H1 (cell line): ENCODE measurements at regions not wholly inside any gene's neighbourhood (a gene's known extent, or its start where the extent isn't known, plus 50 kb on each side); places are given as distances from the start of the nearest gene placed in this dataset.

ENCODE experiments used
- CTCF ChIA-PET: fragments of 300-600 bp; sonication (Branson Sonifier 250); formaldehyde crosslinking; loops from one replicate; lab custom pipeline; 2021; ENCODE audit not compliant: partially characterized antibody; lab: Charles Lee
- POLR2A ChIA-PET: fragments of 300-600 bp; sonication (Branson Sonifier 250); formaldehyde crosslinking; loops from one replicate; lab custom pipeline; 2021; ENCODE audit warnings: inconsistent platforms; ENCODE audit not compliant: partially characterized antibody; lab: Charles Lee
- DNase-seq, 2 experiments: peaks; one replicate each; pipeline versions ENCODE4 v3.0.0 to v3.0.0-alpha.2; 2010 to 2022; ENCODE audit warnings: low spot score in 2 of 2, low read depth in 1 of 2, mixed read lengths in 1 of 2
- FAIRE-seq: peaks from 2 replicates; lab custom pipeline; 2011; peaks lifted over from hg19 to GRCh38; lab: Jason Lieb, UNC
- H2AFZ ChIP-seq: 2 replicates; pipeline ENCODE4 v1.8.1; 2012; ENCODE audit warnings: low read length, inconsistent platforms
- H2AK5ac ChIP-seq: 2 replicates; pipeline ENCODE4 v1.6.1; 2013; ENCODE audit warnings: low read depth, low read length
- H2BK120ac ChIP-seq: replicated peaks from 2 replicates; pipeline ENCODE3; 2013; ENCODE audit warnings: low read depth, low read length, inconsistent platforms
- H2BK12ac ChIP-seq: 2 replicates; pipeline ENCODE4 v1.6.1; 2013; ENCODE audit warnings: low read depth, low read length
- H2BK15ac ChIP-seq: 2 replicates; pipeline ENCODE4 v1.6.1; 2013; ENCODE audit warnings: low read length
- H2BK20ac ChIP-seq: 2 replicates; pipeline ENCODE4 v1.6.1; 2013; ENCODE audit warnings: low read length
- H2BK5ac ChIP-seq: 2 replicates; pipeline ENCODE4 v1.6.1; 2013; ENCODE audit warnings: low read depth, low read length
- H3K14ac ChIP-seq: 2 replicates; pipeline ENCODE4 v1.6.1; 2013; ENCODE audit warnings: inconsistent platforms; ENCODE audit not compliant: insufficient read length
- H3K18ac ChIP-seq: 2 replicates; pipeline ENCODE4 v1.6.1; 2013; ENCODE audit warnings: low read length; ENCODE audit errors: extremely low read depth
- H3K23ac ChIP-seq: 2 replicates; pipeline ENCODE4 v1.6.1; 2013; ENCODE audit warnings: inconsistent platforms; ENCODE audit not compliant: insufficient read length
- H3K23me2 ChIP-seq: 2 replicates; pipeline ENCODE4 v1.6.1; 2013; ENCODE audit warnings: low read depth, low read length
- H3K27ac ChIP-seq: 2 replicates; pipeline ENCODE4 v1.6.1; 2011; ENCODE audit warnings: low read depth, low read length, inconsistent platforms
- H3K27me3 ChIP-seq, 4 experiments: replicated peaks in 1 of 4; 1 replicate in 1 of 4; 2 replicates in 3 of 4; pipeline versions ENCODE4 v1.6.1 to v1.8.1; 2011 to 2013; ENCODE audit warnings: low read length in 3 of 4, mild to moderate bottlenecking in 3 of 4, inconsistent platforms in 2 of 4, mixed read lengths in 2 of 4, moderate library complexity in 1 of 4; ENCODE audit not compliant: control insufficient read depth in 3 of 4, insufficient read depth in 3 of 4; ENCODE audit errors: extremely low read depth in 1 of 4
- H3K36me3 ChIP-seq, 4 experiments: 2 replicates each; pipeline versions ENCODE4 v1.6.1 to v1.8.1; 2011 to 2013; ENCODE audit warnings: mild to moderate bottlenecking in 4 of 4, low read length in 3 of 4, moderate library complexity in 2 of 4, control low read depth in 1 of 4, inconsistent platforms in 1 of 4; ENCODE audit not compliant: insufficient read depth in 4 of 4, control insufficient read depth in 2 of 4
- H3K4ac ChIP-seq: replicated peaks from 2 replicates; pipeline ENCODE3; 2013; ENCODE audit warnings: low read length, low read depth, mixed read lengths, inconsistent platforms; ENCODE audit not compliant: insufficient read length
- H3K4me1 ChIP-seq, 4 experiments: replicated peaks in 1 of 4; 1 replicate in 1 of 4; 2 replicates in 3 of 4; pipeline versions ENCODE4 v1.6.1 to v1.8.1; 2011 to 2013; ENCODE audit warnings: low read length in 3 of 4, inconsistent platforms in 2 of 4, mixed read lengths in 1 of 4; ENCODE audit not compliant: insufficient read depth in 4 of 4, control insufficient read depth in 3 of 4
- H3K4me2 ChIP-seq, 2 experiments: 2 replicates each; pipeline versions ENCODE4 v1.6.1 to v1.8.1; 2011 to 2013; ENCODE audit warnings: low read depth in 2 of 2, low read length in 2 of 2, control low read depth in 1 of 2, inconsistent platforms in 1 of 2, mild to moderate bottlenecking in 1 of 2; ENCODE audit not compliant: insufficient read depth in 1 of 2
- H3K4me3 ChIP-seq, 4 experiments: fragments of 200-600, 300-600 bp in 1 of 4; sonication (generic), shearing (Covaris generic), sonication (Bioruptor Twin) in 1 of 4; 2 replicates each; pipeline versions ENCODE4 v1.5.1 to v1.8.1; 2011 to 2016; ENCODE audit warnings: low read length in 4 of 4, low read depth in 3 of 4, control low read depth in 2 of 4, inconsistent platforms in 2 of 4, mild to moderate bottlenecking in 2 of 4, mixed read lengths in 1 of 4, moderate library complexity in 1 of 4; ENCODE audit not compliant: insufficient read depth in 2 of 4; ENCODE audit errors: extremely low read depth in 1 of 4
- H3K56ac ChIP-seq: replicated peaks from 2 replicates; pipeline ENCODE3; 2013; ENCODE audit warnings: low read depth, mild to moderate bottlenecking, mixed read lengths, low read length, inconsistent platforms; ENCODE audit not compliant: insufficient read length
- H3K79me1 ChIP-seq: 2 replicates; pipeline ENCODE4 v1.6.1; 2013; ENCODE audit warnings: low read depth, low read length, control low read depth
- H3K79me2 ChIP-seq, 2 experiments: 2 replicates each; pipeline versions ENCODE4 v1.6.1 to v1.8.1; 2012 to 2013; ENCODE audit warnings: low read length in 2 of 2, mild to moderate bottlenecking in 2 of 2, inconsistent platforms in 1 of 2; ENCODE audit not compliant: insufficient read depth in 2 of 2, control insufficient read depth in 1 of 2
- H3K9ac ChIP-seq, 4 experiments: replicated peaks in 1 of 4; 1 replicate in 1 of 4; 2 replicates in 3 of 4; pipeline versions ENCODE4 v1.6.1 to v1.8.1; 2011 to 2013; ENCODE audit warnings: low read depth in 3 of 4, low read length in 3 of 4, control low read depth in 2 of 4, mild to moderate bottlenecking in 2 of 4, moderate library complexity in 2 of 4, inconsistent platforms in 1 of 4; ENCODE audit errors: extremely low read depth in 1 of 4
- H3K9me3 ChIP-seq, 2 experiments: 2 replicates each; pipeline versions ENCODE4 v1.6.1 to v1.8.1; 2012 to 2013; ENCODE audit warnings: mild to moderate bottlenecking in 2 of 2, moderate library complexity in 2 of 2, control low read depth in 1 of 2, inconsistent platforms in 1 of 2, low read depth in 1 of 2, low read length in 1 of 2, mixed read lengths in 1 of 2; ENCODE audit not compliant: insufficient read depth in 2 of 2
- H4K20me1 ChIP-seq, 2 experiments: replicated peaks in 1 of 2; 2 replicates each; pipeline versions ENCODE3 to v1.8.1; 2011 to 2013; ENCODE audit warnings: inconsistent platforms in 2 of 2, low read length in 2 of 2, mild to moderate bottlenecking in 1 of 2; ENCODE audit not compliant: insufficient read depth in 2 of 2, control insufficient read depth in 1 of 2
- H4K5ac ChIP-seq: 2 replicates; pipeline ENCODE4 v1.6.1; 2013; ENCODE audit warnings: low read length, low read depth, mixed read lengths, inconsistent platforms; ENCODE audit not compliant: insufficient read length
- H4K8ac ChIP-seq: 2 replicates; pipeline ENCODE4 v1.8.0; 2013; ENCODE audit warnings: mild to moderate bottlenecking, moderate library complexity, low read length, inconsistent platforms; ENCODE audit not compliant: insufficient read depth; ENCODE audit errors: extremely low read depth
- H4K91ac ChIP-seq: replicated peaks from 2 replicates; pipeline ENCODE3; 2013; ENCODE audit warnings: low read length, mixed read lengths, inconsistent platforms; ENCODE audit not compliant: insufficient read length
- BRCA1 ChIP-seq: IDR thresholded peaks from 2 replicates; pipeline ENCODE4 v1.6.1; 2012; ENCODE audit warnings: low read depth, low read length, improper control_type of control experiment
- CEBPB ChIP-seq: IDR thresholded peaks from 2 replicates; pipeline ENCODE4 v1.6.1; 2012; ENCODE audit warnings: low read depth, low read length
- E2F6 ChIP-seq: IDR thresholded peaks from 2 replicates; pipeline ENCODE4 v1.6.1; 2012; ENCODE audit warnings: inconsistent platforms
- EP300 ChIP-seq, 2 experiments: IDR thresholded peaks; 1 replicate in 1 of 2; 2 replicates in 1 of 2; pipeline ENCODE4 v1.6.1; 2011 to 2012; ENCODE audit warnings: low read depth in 2 of 2, low read length in 2 of 2, mild to moderate bottlenecking in 2 of 2, borderline replicate concordance in 1 of 2, inconsistent platforms in 1 of 2, moderate library complexity in 1 of 2
- HDAC2 ChIP-seq, 2 experiments: fragments of 300-600 bp in 1 of 2; sonication (generic) in 1 of 2; IDR thresholded peaks; 2 replicates each; pipeline ENCODE4 v1.6.1; 2011 to 2012; ENCODE audit warnings: low read depth in 2 of 2, low read length in 2 of 2, mild to moderate bottlenecking in 2 of 2, moderate library complexity in 2 of 2, borderline replicate concordance in 1 of 2, inconsistent platforms in 1 of 2
- JUND ChIP-seq: IDR thresholded peaks from 2 replicates; pipeline ENCODE4 v1.6.1; 2011; ENCODE audit warnings: mild to moderate bottlenecking, improper control_type of control experiment, low read length
- PHF8 ChIP-seq: fragments of 200-600 bp; sonication (generic); conservative IDR thresholded peaks from 2 replicates; pipeline ENCODE4 v1.7.1; 2012; ENCODE audit warnings: low read depth, mild to moderate bottlenecking, inconsistent platforms, low read length, moderate library complexity
- POLR2AphosphoS5 ChIP-seq: IDR thresholded peaks from 2 replicates; pipeline ENCODE4 v1.6.1; 2011; ENCODE audit warnings: low read depth, low read length
- SIX5 ChIP-seq: IDR thresholded peaks from 2 replicates; pipeline ENCODE4 v1.6.1; 2011; ENCODE audit warnings: mild to moderate bottlenecking, low read depth, low read length
- YY1 ChIP-seq: IDR thresholded peaks from 2 replicates; pipeline ENCODE4 v1.6.1; 2011; ENCODE audit warnings: low read depth, mild to moderate bottlenecking, low read length
- WGBS, 2 experiments: shearing (Covaris generic) in 1 of 2; methylation state at CpG; one replicate each; pipeline versions ENCODE4 v1.1.6 to v1.1.7; 2013 to 2015; ENCODE audit warnings: low lambda C conversion rate in 2 of 2, mixed read lengths in 2 of 2, inconsistent platforms in 1 of 2, low coverage in 1 of 2, missing lambda C conversion rate in 1 of 2; ENCODE audit not compliant: insufficient replicate concordance in 2 of 2, insufficient coverage in 1 of 2, insufficient read length in 1 of 2; ENCODE audit errors: extremely low coverage in 1 of 2, missing lambda C conversion rate in 1 of 2; 5-methylcytosine and 5-hydroxymethylcytosine counted together
- TF ChIP-seq, protein P1 (sequence below), 3 experiments: IDR thresholded peaks; 1 replicate in 2 of 3; 2 replicates in 1 of 3; pipeline versions ENCODE4 v1.5.1 to v1.6.1; 2011; ENCODE audit warnings: low read length in 3 of 3, mild to moderate bottlenecking in 3 of 3, inconsistent platforms in 2 of 3, low read depth in 1 of 3, moderate library complexity in 1 of 3; ENCODE audit not compliant: insufficient read depth in 1 of 3; ENCODE audit errors: control extremely low read depth in 1 of 3

DNA sequence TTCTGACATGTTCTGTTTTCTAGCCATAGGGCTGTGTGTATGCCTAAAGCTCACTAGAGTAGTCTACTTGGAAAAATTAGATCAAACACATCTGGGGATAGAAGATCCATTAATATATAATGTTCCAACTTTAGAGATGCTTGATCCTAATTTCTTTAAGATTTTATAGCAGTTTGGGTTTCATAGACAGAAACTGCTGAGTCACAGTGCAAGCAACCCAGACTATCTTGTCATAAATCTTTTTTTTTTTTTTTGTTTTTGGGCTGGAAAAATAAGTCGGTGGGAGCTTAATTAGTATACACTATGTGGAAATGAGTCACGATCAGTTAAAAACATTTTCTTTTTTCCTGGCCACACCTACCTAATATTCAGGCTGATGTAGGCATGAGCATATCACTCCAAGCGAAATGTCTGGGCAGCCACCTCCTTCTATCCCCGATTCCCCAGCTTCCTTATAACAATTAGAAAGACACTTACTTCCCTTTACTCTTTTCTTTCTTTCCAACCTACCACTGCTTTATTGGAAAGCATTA lies 58.2 kb upstream of the CASK start:
- Histone ChIP-seq H3K23ac (no peak overlapping the region), H3K4me1 (no peaks in the 10 kb centered on the region), H2AFZ (no peak overlapping the region), H4K20me1 (no peaks in the 10 kb centered on the region), H3K36me3 (no peaks in the 10 kb centered on the region), H3K9ac (no peak overlapping the region), H2BK120ac (no peak overlapping the region), H2AK5ac (no peak overlapping the region), H3K56ac (no peak overlapping the region), H2BK15ac (no peak overlapping the region), H3K9me3 (no peaks in the 10 kb centered on the region), H2BK5ac (no peak overlapping the region), H3K4me3 (no peak overlapping the region), H4K5ac (no peak overlapping the region), H2BK20ac (no peak overlapping the region), H3K18ac (no peak overlapping the region), H3K14ac (no peak overlapping the region), H3K79me1 (no peaks in the 10 kb centered on the region), H3K4ac (no peak overlapping the region), H4K8ac (no peak overlapping the region), H2BK12ac (no peak overlapping the region), H3K23me2 (no peaks in the 10 kb centered on the region), H3K79me2 (no peaks in the 10 kb centered on the region), H3K4me2 (no peak overlapping the region), H3K27me3 (no peaks in the 10 kb centered on the region), H3K27ac (no peak overlapping the region), H4K91ac (no peak overlapping the region)
- DNase-seq: no peak
- ChIA-PET CTCF (no interaction called here), POLR2A (no interaction called here)
- no peak for FAIRE-seq
- 80% methylated on average over 3 of the region's 4 CpGs; no CpG with 5 or more reads in 1 of the 2 experiments for WGBS, 2 experiments
- TF ChIP-seq BRCA1: no peak
- TF ChIP-seq SIX5: no peak
- TF ChIP-seq POLR2AphosphoS5: no peak
- no peak for TF ChIP-seq EP300 (IDR thresholded peaks at IDR 0.05; ENCODE audit: borderline replicate concordance in 1 of 2, low read depth in 2 of 2, low read length in 2 of 2)
- TF ChIP-seq CEBPB: no peak
- no peak for TF ChIP-seq HDAC2 (IDR thresholded peaks at IDR 0.05; ENCODE audit: borderline replicate concordance in 1 of 2, low read depth in 2 of 2, low read length in 2 of 2)
- no peak for TF ChIP-seq YY1
- TF ChIP-seq, protein P1, sequence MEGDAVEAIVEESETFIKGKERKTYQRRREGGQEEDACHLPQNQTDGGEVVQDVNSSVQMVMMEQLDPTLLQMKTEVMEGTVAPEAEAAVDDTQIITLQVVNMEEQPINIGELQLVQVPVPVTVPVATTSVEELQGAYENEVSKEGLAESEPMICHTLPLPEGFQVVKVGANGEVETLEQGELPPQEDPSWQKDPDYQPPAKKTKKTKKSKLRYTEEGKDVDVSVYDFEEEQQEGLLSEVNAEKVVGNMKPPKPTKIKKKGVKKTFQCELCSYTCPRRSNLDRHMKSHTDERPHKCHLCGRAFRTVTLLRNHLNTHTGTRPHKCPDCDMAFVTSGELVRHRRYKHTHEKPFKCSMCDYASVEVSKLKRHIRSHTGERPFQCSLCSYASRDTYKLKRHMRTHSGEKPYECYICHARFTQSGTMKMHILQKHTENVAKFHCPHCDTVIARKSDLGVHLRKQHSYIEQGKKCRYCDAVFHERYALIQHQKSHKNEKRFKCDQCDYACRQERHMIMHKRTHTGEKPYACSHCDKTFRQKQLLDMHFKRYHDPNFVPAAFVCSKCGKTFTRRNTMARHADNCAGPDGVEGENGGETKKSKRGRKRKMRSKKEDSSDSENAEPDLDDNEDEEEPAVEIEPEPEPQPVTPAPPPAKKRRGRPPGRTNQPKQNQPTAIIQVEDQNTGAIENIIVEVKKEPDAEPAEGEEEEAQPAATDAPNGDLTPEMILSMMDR (IDR thresholded peaks at IDR 0.05; ENCODE audit: control extremely low read depth in 1 of 3, insufficient read depth in 1 of 3, low read depth in 1 of 3, low read length in 3 of 3): no peak
- TF ChIP-seq JUND: no peak
- no peak for TF ChIP-seq E2F6
- no peak for TF ChIP-seq PHF8
